H1 (cell line): ENCODE measurements at regions not wholly inside any gene's neighbourhood (a gene's known extent, or its start where the extent isn't known, plus 50 kb on each side); places are given as distances from the start of the nearest gene placed in this dataset.

Experiments used
- CTCF ChIA-PET: fragments of 300-600 bp; sonication (Branson Sonifier 250); formaldehyde crosslinking; loops from one replicate; lab custom pipeline; 2021; ENCODE audit not compliant: partially characterized antibody; lab: Charles Lee
- POLR2A ChIA-PET: fragments of 300-600 bp; sonication (Branson Sonifier 250); formaldehyde crosslinking; loops from one replicate; lab custom pipeline; 2021; ENCODE audit warnings: inconsistent platforms; ENCODE audit not compliant: partially characterized antibody; lab: Charles Lee
- DNase-seq, 2 experiments: peaks; one replicate each; pipeline versions ENCODE4 v3.0.0 to v3.0.0-alpha.2; 2010 to 2022; ENCODE audit warnings: low spot score in 2 of 2, low read depth in 1 of 2, mixed read lengths in 1 of 2
- FAIRE-seq: peaks from 2 replicates; lab custom pipeline; 2011; peaks lifted over from hg19 to GRCh38; lab: Jason Lieb, UNC
- H2AFZ ChIP-seq: 2 replicates; pipeline ENCODE4 v1.8.1; 2012; ENCODE audit warnings: low read length, inconsistent platforms
- H2AK5ac ChIP-seq: 2 replicates; pipeline ENCODE4 v1.6.1; 2013; ENCODE audit warnings: low read depth, low read length
- H2BK120ac ChIP-seq: replicated peaks from 2 replicates; pipeline ENCODE3; 2013; ENCODE audit warnings: low read depth, low read length, inconsistent platforms
- H2BK12ac ChIP-seq: 2 replicates; pipeline ENCODE4 v1.6.1; 2013; ENCODE audit warnings: low read depth, low read length
- H2BK15ac ChIP-seq: 2 replicates; pipeline ENCODE4 v1.6.1; 2013; ENCODE audit warnings: low read length
- H2BK20ac ChIP-seq: 2 replicates; pipeline ENCODE4 v1.6.1; 2013; ENCODE audit warnings: low read length
- H2BK5ac ChIP-seq: 2 replicates; pipeline ENCODE4 v1.6.1; 2013; ENCODE audit warnings: low read depth, low read length
- H3K14ac ChIP-seq: 2 replicates; pipeline ENCODE4 v1.6.1; 2013; ENCODE audit warnings: inconsistent platforms; ENCODE audit not compliant: insufficient read length
- H3K18ac ChIP-seq: 2 replicates; pipeline ENCODE4 v1.6.1; 2013; ENCODE audit warnings: low read length; ENCODE audit errors: extremely low read depth
- H3K23ac ChIP-seq: 2 replicates; pipeline ENCODE4 v1.6.1; 2013; ENCODE audit warnings: inconsistent platforms; ENCODE audit not compliant: insufficient read length
- H3K23me2 ChIP-seq: 2 replicates; pipeline ENCODE4 v1.6.1; 2013; ENCODE audit warnings: low read depth, low read length
- H3K27ac ChIP-seq: 2 replicates; pipeline ENCODE4 v1.6.1; 2011; ENCODE audit warnings: low read depth, low read length, inconsistent platforms
- H3K27me3 ChIP-seq, 4 experiments: replicated peaks in 1 of 4; 1 replicate in 1 of 4; 2 replicates in 3 of 4; pipeline versions ENCODE4 v1.6.1 to v1.8.1; 2011 to 2013; ENCODE audit warnings: low read length in 3 of 4, mild to moderate bottlenecking in 3 of 4, inconsistent platforms in 2 of 4, mixed read lengths in 2 of 4, moderate library complexity in 1 of 4; ENCODE audit not compliant: control insufficient read depth in 3 of 4, insufficient read depth in 3 of 4; ENCODE audit errors: extremely low read depth in 1 of 4
- H3K36me3 ChIP-seq, 4 experiments: 2 replicates each; pipeline versions ENCODE4 v1.6.1 to v1.8.1; 2011 to 2013; ENCODE audit warnings: mild to moderate bottlenecking in 4 of 4, low read length in 3 of 4, moderate library complexity in 2 of 4, control low read depth in 1 of 4, inconsistent platforms in 1 of 4; ENCODE audit not compliant: insufficient read depth in 4 of 4, control insufficient read depth in 2 of 4
- H3K4ac ChIP-seq: replicated peaks from 2 replicates; pipeline ENCODE3; 2013; ENCODE audit warnings: low read length, low read depth, mixed read lengths, inconsistent platforms; ENCODE audit not compliant: insufficient read length
- H3K4me1 ChIP-seq, 4 experiments: replicated peaks in 1 of 4; 1 replicate in 1 of 4; 2 replicates in 3 of 4; pipeline versions ENCODE4 v1.6.1 to v1.8.1; 2011 to 2013; ENCODE audit warnings: low read length in 3 of 4, inconsistent platforms in 2 of 4, mixed read lengths in 1 of 4; ENCODE audit not compliant: insufficient read depth in 4 of 4, control insufficient read depth in 3 of 4
- H3K4me2 ChIP-seq, 2 experiments: 2 replicates each; pipeline versions ENCODE4 v1.6.1 to v1.8.1; 2011 to 2013; ENCODE audit warnings: low read depth in 2 of 2, low read length in 2 of 2, control low read depth in 1 of 2, inconsistent platforms in 1 of 2, mild to moderate bottlenecking in 1 of 2; ENCODE audit not compliant: insufficient read depth in 1 of 2
- H3K4me3 ChIP-seq, 4 experiments: fragments of 200-600, 300-600 bp in 1 of 4; sonication (generic), shearing (Covaris generic), sonication (Bioruptor Twin) in 1 of 4; 2 replicates each; pipeline versions ENCODE4 v1.5.1 to v1.8.1; 2011 to 2016; ENCODE audit warnings: low read length in 4 of 4, low read depth in 3 of 4, control low read depth in 2 of 4, inconsistent platforms in 2 of 4, mild to moderate bottlenecking in 2 of 4, mixed read lengths in 1 of 4, moderate library complexity in 1 of 4; ENCODE audit not compliant: insufficient read depth in 2 of 4; ENCODE audit errors: extremely low read depth in 1 of 4
- H3K56ac ChIP-seq: replicated peaks from 2 replicates; pipeline ENCODE3; 2013; ENCODE audit warnings: low read depth, mild to moderate bottlenecking, mixed read lengths, low read length, inconsistent platforms; ENCODE audit not compliant: insufficient read length
- H3K79me1 ChIP-seq: 2 replicates; pipeline ENCODE4 v1.6.1; 2013; ENCODE audit warnings: low read depth, low read length, control low read depth
- H3K79me2 ChIP-seq, 2 experiments: 2 replicates each; pipeline versions ENCODE4 v1.6.1 to v1.8.1; 2012 to 2013; ENCODE audit warnings: low read length in 2 of 2, mild to moderate bottlenecking in 2 of 2, inconsistent platforms in 1 of 2; ENCODE audit not compliant: insufficient read depth in 2 of 2, control insufficient read depth in 1 of 2
- H3K9ac ChIP-seq, 4 experiments: replicated peaks in 1 of 4; 1 replicate in 1 of 4; 2 replicates in 3 of 4; pipeline versions ENCODE4 v1.6.1 to v1.8.1; 2011 to 2013; ENCODE audit warnings: low read depth in 3 of 4, low read length in 3 of 4, control low read depth in 2 of 4, mild to moderate bottlenecking in 2 of 4, moderate library complexity in 2 of 4, inconsistent platforms in 1 of 4; ENCODE audit errors: extremely low read depth in 1 of 4
- H3K9me3 ChIP-seq, 2 experiments: 2 replicates each; pipeline versions ENCODE4 v1.6.1 to v1.8.1; 2012 to 2013; ENCODE audit warnings: mild to moderate bottlenecking in 2 of 2, moderate library complexity in 2 of 2, control low read depth in 1 of 2, inconsistent platforms in 1 of 2, low read depth in 1 of 2, low read length in 1 of 2, mixed read lengths in 1 of 2; ENCODE audit not compliant: insufficient read depth in 2 of 2
- H4K20me1 ChIP-seq, 2 experiments: replicated peaks in 1 of 2; 2 replicates each; pipeline versions ENCODE3 to v1.8.1; 2011 to 2013; ENCODE audit warnings: inconsistent platforms in 2 of 2, low read length in 2 of 2, mild to moderate bottlenecking in 1 of 2; ENCODE audit not compliant: insufficient read depth in 2 of 2, control insufficient read depth in 1 of 2
- H4K5ac ChIP-seq: 2 replicates; pipeline ENCODE4 v1.6.1; 2013; ENCODE audit warnings: low read length, low read depth, mixed read lengths, inconsistent platforms; ENCODE audit not compliant: insufficient read length
- H4K8ac ChIP-seq: 2 replicates; pipeline ENCODE4 v1.8.0; 2013; ENCODE audit warnings: mild to moderate bottlenecking, moderate library complexity, low read length, inconsistent platforms; ENCODE audit not compliant: insufficient read depth; ENCODE audit errors: extremely low read depth
- H4K91ac ChIP-seq: replicated peaks from 2 replicates; pipeline ENCODE3; 2013; ENCODE audit warnings: low read length, mixed read lengths, inconsistent platforms; ENCODE audit not compliant: insufficient read length
- ATF3 ChIP-seq: IDR thresholded peaks from 2 replicates; pipeline ENCODE4 v1.6.1; 2011; ENCODE audit warnings: low read depth, mild to moderate bottlenecking, low read length; ENCODE audit not compliant: insufficient read depth
- BACH1 ChIP-seq: IDR thresholded peaks from 2 replicates; pipeline ENCODE4 v1.6.1; 2012; ENCODE audit warnings: low read length, improper control_type of control experiment
- BRCA1 ChIP-seq: IDR thresholded peaks from 2 replicates; pipeline ENCODE4 v1.6.1; 2012; ENCODE audit warnings: low read depth, low read length, improper control_type of control experiment
- CHD2 ChIP-seq: IDR thresholded peaks from 2 replicates; pipeline ENCODE4 v1.6.1; 2012; ENCODE audit warnings: low read length, improper control_type of control experiment
- CTBP2 ChIP-seq: IDR thresholded peaks from 2 replicates; pipeline ENCODE4 v1.7.0; 2011; ENCODE audit warnings: borderline replicate concordance, mild to moderate bottlenecking, moderate library complexity, mixed read lengths, low read length; ENCODE audit not compliant: insufficient read depth, insufficient read length
- CTCF ChIP-seq, 3 experiments: IDR thresholded peaks; 1 replicate in 2 of 3; 2 replicates in 1 of 3; pipeline versions ENCODE4 v1.5.1 to v1.6.1; 2011; ENCODE audit warnings: low read length in 3 of 3, mild to moderate bottlenecking in 3 of 3, inconsistent platforms in 2 of 3, low read depth in 1 of 3, moderate library complexity in 1 of 3; ENCODE audit not compliant: insufficient read depth in 1 of 3; ENCODE audit errors: control extremely low read depth in 1 of 3
- HDAC6 ChIP-seq: IDR thresholded peaks from one replicate; pipeline ENCODE4 v1.7.1; 2012; ENCODE audit warnings: low read depth, mild to moderate bottlenecking, inconsistent platforms, low read length, moderate library complexity
- MAFK ChIP-seq: IDR thresholded peaks from 2 replicates; pipeline ENCODE4 v1.6.1; 2012; ENCODE audit warnings: low read depth, mild to moderate bottlenecking, improper control_type of control experiment, low read length
- NRF1 ChIP-seq: IDR thresholded peaks from 2 replicates; pipeline ENCODE4 v1.6.1; 2011; ENCODE audit warnings: mild to moderate bottlenecking, low read depth, low read length, improper control_type of control experiment
- RBBP5 ChIP-seq: IDR thresholded peaks from 2 replicates; pipeline ENCODE4 v1.7.1; 2012; ENCODE audit warnings: low read depth, mild to moderate bottlenecking, inconsistent platforms, low read length, moderate library complexity, borderline replicate concordance
- ZNF274 ChIP-seq: IDR thresholded peaks from 2 replicates; pipeline ENCODE4 v1.7.0; 2012; ENCODE audit warnings: low read length, borderline replicate concordance; ENCODE audit errors: extremely low read depth
- WGBS, 2 experiments: shearing (Covaris generic) in 1 of 2; methylation state at CpG; one replicate each; pipeline versions ENCODE4 v1.1.6 to v1.1.7; 2013 to 2015; ENCODE audit warnings: low lambda C conversion rate in 2 of 2, mixed read lengths in 2 of 2, inconsistent platforms in 1 of 2, low coverage in 1 of 2, missing lambda C conversion rate in 1 of 2; ENCODE audit not compliant: insufficient replicate concordance in 2 of 2, insufficient coverage in 1 of 2, insufficient read length in 1 of 2; ENCODE audit errors: extremely low coverage in 1 of 2, missing lambda C conversion rate in 1 of 2; 5-methylcytosine and 5-hydroxymethylcytosine counted together

GRCh38 chr20:48070991-48071652 is 285.8 kb upstream of the SULF2 start:
- POLR2A ChIA-PET = no interaction called here
- no peak for TF ChIP-seq ATF3
- TF ChIP-seq NRF1 = no peak
- no peak for TF ChIP-seq HDAC6
- no peak for TF ChIP-seq CTBP2
- TF ChIP-seq RBBP5 = no peak
- no peak for TF ChIP-seq BRCA1
- TF ChIP-seq BACH1 = no peak
- TF ChIP-seq CTCF (IDR thresholded peaks at IDR 0.05; ENCODE audit: control extremely low read depth in 1 of 3, insufficient read depth in 1 of 3, low read depth in 1 of 3, low read length in 3 of 3) = no peak
- no peak for TF ChIP-seq ZNF274
- TF ChIP-seq CHD2 = no peak
- TF ChIP-seq MAFK = no peak

More at GRCh38 chr20:48070991-48071652, 285.8 kb upstream of the SULF2 start:
- Histone ChIP-seq H2BK20ac (no peak overlapping the region), H3K14ac (no peak overlapping the region), H4K20me1 (no peaks in the 10 kb centered on the region), H3K56ac (no peak overlapping the region), H2BK12ac (no peak overlapping the region), H3K27ac (no peak overlapping the region), H3K9ac (no peak overlapping the region; a peak in 2 of 7 replicates), H4K8ac (no peak overlapping the region), H2BK15ac (no peak overlapping the region), H3K23ac (no peak overlapping the region), H3K18ac (no peak overlapping the region), H3K79me2 (no peaks in the 10 kb centered on the region), H2BK120ac (no peak overlapping the region), H3K4me2 (no peak overlapping the region), H3K27me3 (no peaks in the 10 kb centered on the region), H3K36me3 (no peaks in the 10 kb centered on the region), H3K4me1 (no peaks in the 10 kb centered on the region), H2BK5ac (no peak overlapping the region), H2AFZ (no peak overlapping the region), H2AK5ac (no peak overlapping the region), H4K91ac (no peak overlapping the region), H3K9me3 (no peaks in the 10 kb centered on the region; a peak in 1 of 4 replicates), H3K4ac (no peak overlapping the region), H4K5ac (no peak overlapping the region), H3K79me1 (no peaks in the 10 kb centered on the region), H3K23me2 (no peaks in the 10 kb centered on the region), H3K4me3 (no peak overlapping the region)
- FAIRE-seq (no peak), DNase-seq (no peak)
- CTCF ChIA-PET = interaction anchor here (0.6 to 1.2 kb wide), 2 partner anchors 119 to 549 kb away, joined by 3 read pairs; no protein-coding TSS in a partner anchor
- WGBS, 2 experiments = 91% methylated on average over 5 of the region's 5 CpGs; no CpG with 5 or more reads in 1 of the 2 experiments
